ENCODE measurements at regions not wholly inside any gene's neighbourhood (a gene's known extent, or its start where the extent isn't known, plus 50 kb on each side); places are given as distances from the start of the nearest gene placed in this dataset.

- Histone ChIP-seq H3K27me3 (ENCODE audit: control insufficient read depth, insufficient read depth, low read length) (peaks cover 3% of the 10 kb centered on the region), H3K4me3 (ENCODE audit: low read length) (no peak overlapping the region), H3K36me3 (ENCODE audit: control insufficient read depth, insufficient read depth, low read length) (no peaks in the 10 kb centered on the region), H3K9me3 (ENCODE audit: control insufficient read depth, insufficient read depth, low read length) (no peaks in the 10 kb centered on the region), H3K4me1 (ENCODE audit: control insufficient read depth, insufficient read depth, low read length) (no peaks in the 10 kb centered on the region), H3K27ac (ENCODE audit: low read length) (no peak overlapping the region)
- Mint-ChIP-seq H3K27ac (no peak overlapping the region), H3K4me1 (no peaks in the 10 kb centered on the region), H3K27me3 (ENCODE audit: low read depth in 2 of 2) (peaks cover 8 to 40% of the 10 kb centered on the region in 2 donors), H3K9me3 (no peaks in the 10 kb centered on the region), H3K4me3 (no peak overlapping the region), H3K36me3 (no peaks in the 10 kb centered on the region)
- TF ChIP-seq, protein P1, sequence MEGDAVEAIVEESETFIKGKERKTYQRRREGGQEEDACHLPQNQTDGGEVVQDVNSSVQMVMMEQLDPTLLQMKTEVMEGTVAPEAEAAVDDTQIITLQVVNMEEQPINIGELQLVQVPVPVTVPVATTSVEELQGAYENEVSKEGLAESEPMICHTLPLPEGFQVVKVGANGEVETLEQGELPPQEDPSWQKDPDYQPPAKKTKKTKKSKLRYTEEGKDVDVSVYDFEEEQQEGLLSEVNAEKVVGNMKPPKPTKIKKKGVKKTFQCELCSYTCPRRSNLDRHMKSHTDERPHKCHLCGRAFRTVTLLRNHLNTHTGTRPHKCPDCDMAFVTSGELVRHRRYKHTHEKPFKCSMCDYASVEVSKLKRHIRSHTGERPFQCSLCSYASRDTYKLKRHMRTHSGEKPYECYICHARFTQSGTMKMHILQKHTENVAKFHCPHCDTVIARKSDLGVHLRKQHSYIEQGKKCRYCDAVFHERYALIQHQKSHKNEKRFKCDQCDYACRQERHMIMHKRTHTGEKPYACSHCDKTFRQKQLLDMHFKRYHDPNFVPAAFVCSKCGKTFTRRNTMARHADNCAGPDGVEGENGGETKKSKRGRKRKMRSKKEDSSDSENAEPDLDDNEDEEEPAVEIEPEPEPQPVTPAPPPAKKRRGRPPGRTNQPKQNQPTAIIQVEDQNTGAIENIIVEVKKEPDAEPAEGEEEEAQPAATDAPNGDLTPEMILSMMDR (IDR thresholded peaks at IDR 0.05): no peak
- ATAC-seq (no peak), DNase-seq (no peak)
- intact Hi-C loops (cut with micrococcal nuclease): no loop called here
- WGBS (ENCODE audit: insufficient coverage): 90% methylated on average over 8 of the region's 8 CpGs
Measured at GRCh38 chr21:35587841-35588380, 472.4 kb downstream of the SETD4 start.

DNA sequence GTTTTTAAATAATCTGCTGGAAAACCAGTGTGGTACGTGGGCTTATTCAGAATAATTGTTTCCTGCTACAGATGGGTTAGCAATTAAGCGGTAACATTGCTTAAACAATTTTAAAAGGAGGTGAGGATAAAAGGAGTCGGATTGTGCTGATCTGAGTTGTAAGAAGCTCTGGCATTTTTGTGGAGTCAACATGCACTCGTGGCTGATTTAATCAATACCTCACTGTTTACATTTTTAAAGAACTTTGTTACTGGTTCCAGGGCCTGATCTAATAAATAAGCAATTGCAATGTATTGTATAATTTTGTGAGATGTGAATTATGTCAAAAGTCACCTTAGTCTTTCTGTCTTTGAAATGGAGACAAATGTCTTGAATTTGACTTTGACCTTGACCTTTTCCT lies 474.0 kb downstream of the SETD4 start:
- no peaks in the 10 kb centered on the region for H3K36me3 Mint-ChIP-seq
- H3K9me3 ChIP-seq (ENCODE audit: control insufficient read depth, insufficient read depth, low read length): no peaks in the 10 kb centered on the region
- 72% methylated on average over 3 of the region's 4 CpGs for WGBS (ENCODE audit: insufficient coverage)
- H3K4me3 ChIP-seq (ENCODE audit: low read length): no peak overlapping the region
- no peaks in the 10 kb centered on the region for H3K4me1 ChIP-seq (ENCODE audit: control insufficient read depth, insufficient read depth, low read length)
- H3K27me3 ChIP-seq (ENCODE audit: control insufficient read depth, insufficient read depth, low read length): peaks cover 3% of the 10 kb centered on the region
- ATAC-seq (no peak), DNase-seq (no peak)
- no peak overlapping the region for H3K27ac Mint-ChIP-seq
- H3K27ac ChIP-seq (ENCODE audit: low read length): no peak overlapping the region
- peaks cover 8 to 44% of the 10 kb centered on the region in 2 donors for H3K27me3 Mint-ChIP-seq (ENCODE audit: low read depth in 2 of 2)
- no peak overlapping the region for H3K4me3 Mint-ChIP-seq
- TF ChIP-seq, protein P1 (IDR thresholded peaks at IDR 0.05): no peak
- H3K4me1 Mint-ChIP-seq: no peaks in the 10 kb centered on the region
- H3K36me3 ChIP-seq (ENCODE audit: control insufficient read depth, insufficient read depth, low read length): no peaks in the 10 kb centered on the region
- intact Hi-C loops (cut with micrococcal nuclease): no loop called here
- H3K9me3 Mint-ChIP-seq: no peaks in the 10 kb centered on the region

DNA sequence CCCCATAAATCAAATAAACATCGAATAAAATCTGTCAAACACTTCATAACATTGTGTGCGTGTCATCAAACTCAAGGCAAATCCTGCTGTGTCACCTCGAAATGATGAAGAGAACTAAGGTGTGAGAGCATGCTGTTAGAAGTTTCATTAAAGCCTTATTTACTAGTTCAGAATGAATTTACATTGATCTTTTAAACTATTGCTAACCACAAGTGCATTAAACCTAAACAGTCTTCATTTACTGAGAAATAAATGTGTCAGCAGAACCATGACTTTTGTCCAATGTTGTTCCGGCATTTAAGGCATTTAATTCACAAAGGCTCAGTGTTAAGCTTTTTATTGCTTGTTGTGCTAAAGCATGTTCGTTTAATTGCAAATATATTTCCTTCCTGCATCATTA lies 474.4 kb downstream of the SETD4 start:
- TF ChIP-seq, protein P1 (IDR thresholded peaks at IDR 0.05): no peak
- ATAC-seq: no peak
- WGBS (ENCODE audit: insufficient coverage): 88% methylated on average over 4 of the region's 5 CpGs
- Mint-ChIP-seq H3K27me3 (ENCODE audit: low read depth in 2 of 2) (peaks cover 12 to 48% of the 10 kb centered on the region in 2 donors), H3K9me3 (no peaks in the 10 kb centered on the region), H3K4me1 (no peaks in the 10 kb centered on the region), H3K36me3 (no peaks in the 10 kb centered on the region), H3K27ac (no peak overlapping the region), H3K4me3 (no peak overlapping the region)
- H3K27me3 ChIP-seq (ENCODE audit: control insufficient read depth, insufficient read depth, low read length): no peaks in the 10 kb centered on the region
- DNase-seq: no peak
- no peaks in the 10 kb centered on the region for H3K36me3 ChIP-seq (ENCODE audit: control insufficient read depth, insufficient read depth, low read length)
- intact Hi-C loops (cut with micrococcal nuclease): no loop called here
- H3K9me3 ChIP-seq (ENCODE audit: control insufficient read depth, insufficient read depth, low read length): no peaks in the 10 kb centered on the region
- H3K4me3 ChIP-seq (ENCODE audit: low read length): no peak overlapping the region
- H3K27ac ChIP-seq (ENCODE audit: low read length): no peak overlapping the region
- no peaks in the 10 kb centered on the region for H3K4me1 ChIP-seq (ENCODE audit: control insufficient read depth, insufficient read depth, low read length)

DNA sequence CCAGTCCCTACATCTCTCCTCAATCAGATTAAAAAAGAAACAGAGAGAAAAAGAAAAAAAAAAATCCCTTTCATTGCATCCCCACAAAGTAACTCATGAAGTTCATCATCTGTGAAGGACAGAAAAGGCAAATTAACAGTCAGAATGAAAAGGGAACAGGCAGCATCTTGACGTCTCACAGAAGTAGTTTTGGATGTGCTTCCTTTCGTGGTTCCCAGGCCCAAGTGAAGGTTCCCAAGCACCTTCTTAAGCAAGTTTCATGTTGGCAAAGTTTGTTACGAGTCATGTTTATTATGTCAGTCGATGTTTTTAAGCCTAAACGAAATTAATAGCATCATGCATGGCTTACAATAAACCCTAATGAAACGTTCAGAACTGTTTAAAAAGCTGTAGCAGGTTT lies 475.2 kb downstream of the SETD4 start:
- Mint-ChIP-seq H3K4me1 (no peaks in the 10 kb centered on the region), H3K4me3 (no peak overlapping the region), H3K36me3 (no peaks in the 10 kb centered on the region), H3K27ac (no peak overlapping the region), H3K9me3 (no peaks in the 10 kb centered on the region), H3K27me3 (ENCODE audit: low read depth in 2 of 2) (peaks cover 14 to 54% of the 10 kb centered on the region in 2 donors)
- TF ChIP-seq, protein P1 (IDR thresholded peaks at IDR 0.05): no peak
- intact Hi-C loops (cut with micrococcal nuclease): no loop called here
- Histone ChIP-seq H3K36me3 (ENCODE audit: control insufficient read depth, insufficient read depth, low read length) (no peaks in the 10 kb centered on the region), H3K9me3 (ENCODE audit: control insufficient read depth, insufficient read depth, low read length) (no peaks in the 10 kb centered on the region), H3K4me3 (ENCODE audit: low read length) (no peak overlapping the region), H3K27ac (ENCODE audit: low read length) (no peak overlapping the region), H3K4me1 (ENCODE audit: control insufficient read depth, insufficient read depth, low read length) (no peaks in the 10 kb centered on the region), H3K27me3 (ENCODE audit: control insufficient read depth, insufficient read depth, low read length) (no peaks in the 10 kb centered on the region)
- no peak for DNase-seq
- 59% methylated on average over 5 of the region's 6 CpGs for WGBS (ENCODE audit: insufficient coverage)
- no peak for ATAC-seq

Data from natural killer cell (primary cell).